H9 (cell line): ENCODE measurements at regions not wholly inside any gene's neighbourhood (a gene's known extent, or its start where the extent isn't known, plus 50 kb on each side); places are given as distances from the start of the nearest gene placed in this dataset.

Experiments
- DNase-seq: peaks from one replicate; pipeline ENCODE4 v3.0.0-alpha.2; 2017
- H2AFZ ChIP-seq: one replicate; pipeline ENCODE4 v1.6.1; 2013; ENCODE audit warnings: mild to moderate bottlenecking, low read length, control low read depth, moderate library complexity
- H2AK5ac ChIP-seq: 2 replicates; pipeline ENCODE4 v1.6.1; 2013; ENCODE audit warnings: low read length, control low read depth, mixed read lengths; ENCODE audit not compliant: insufficient read length
- H2BK120ac ChIP-seq: one replicate; pipeline ENCODE4 v1.6.1; 2013; ENCODE audit warnings: low read depth, mild to moderate bottlenecking, low read length, control low read depth, inconsistent platforms; ENCODE audit not compliant: poor library complexity, severe bottlenecking
- H2BK12ac ChIP-seq: 2 replicates; pipeline ENCODE4 v1.6.1; 2013; ENCODE audit warnings: low read length, control low read depth, mixed read lengths, low read depth; ENCODE audit not compliant: insufficient read length
- H2BK15ac ChIP-seq: 2 replicates; pipeline ENCODE4 v1.6.1; 2013; ENCODE audit warnings: low read depth, low read length, control low read depth
- H2BK20ac ChIP-seq: one replicate; pipeline ENCODE4 v1.6.1; 2013; ENCODE audit warnings: low read depth, mild to moderate bottlenecking, low read length, control low read depth, inconsistent platforms; ENCODE audit not compliant: poor library complexity, severe bottlenecking
- H2BK5ac ChIP-seq: 2 replicates; pipeline ENCODE4 v1.6.1; 2013; ENCODE audit warnings: low read length, control low read depth, mixed read lengths; ENCODE audit not compliant: insufficient read length
- H3K14ac ChIP-seq: 2 replicates; pipeline ENCODE4 v1.6.1; 2013; ENCODE audit warnings: low read length, control low read depth; ENCODE audit not compliant: insufficient read depth
- H3K18ac ChIP-seq: 2 replicates; pipeline ENCODE4 v1.6.1; 2013; ENCODE audit warnings: low read depth, mild to moderate bottlenecking, mixed read lengths, low read length, control low read depth; ENCODE audit not compliant: insufficient read length
- H3K23ac ChIP-seq: 2 replicates; pipeline ENCODE4 v1.6.1; 2013; ENCODE audit warnings: low read length, control low read depth, mixed read lengths, low read depth; ENCODE audit not compliant: insufficient read length
- H3K23me2 ChIP-seq: 2 replicates; pipeline ENCODE4 v1.6.1; 2013; ENCODE audit warnings: low read depth, mild to moderate bottlenecking, mixed read lengths, low read length, control low read depth; ENCODE audit not compliant: insufficient read length, poor library complexity, severe bottlenecking
- H3K27ac ChIP-seq: 2 replicates; pipeline ENCODE4 v1.5.1; 2013; ENCODE audit warnings: low read length, control low read depth, mixed read lengths, low read depth; ENCODE audit not compliant: insufficient read length
- H3K27me3 ChIP-seq: 2 replicates; pipeline ENCODE4 v1.6.1; 2013; ENCODE audit warnings: low read length, control low read depth, inconsistent platforms; ENCODE audit not compliant: insufficient read depth
- H3K4ac ChIP-seq: 2 replicates; pipeline ENCODE4 v1.6.1; 2013; ENCODE audit warnings: low read depth, mild to moderate bottlenecking, control low read depth, inconsistent platforms, low read length, moderate library complexity
- H3K4me1 ChIP-seq: 2 replicates; pipeline ENCODE4 v1.6.1; 2013; ENCODE audit warnings: low read length, control low read depth, inconsistent platforms; ENCODE audit not compliant: insufficient read depth
- H3K4me2 ChIP-seq: 2 replicates; pipeline ENCODE4 v1.6.1; 2013; ENCODE audit warnings: low read length, control low read depth, mixed read lengths; ENCODE audit not compliant: insufficient read length, insufficient read depth
- H3K56ac ChIP-seq: 2 replicates; pipeline ENCODE4 v1.6.1; 2013; ENCODE audit warnings: low read depth, mild to moderate bottlenecking, mixed read lengths, low read length, control low read depth; ENCODE audit not compliant: insufficient read length
- H3K79me1 ChIP-seq: 2 replicates; pipeline ENCODE4 v1.6.1; 2013; ENCODE audit warnings: low read depth, mild to moderate bottlenecking, moderate library complexity, low read length, control low read depth, inconsistent platforms; ENCODE audit not compliant: insufficient read depth, poor library complexity, severe bottlenecking
- H3K79me2 ChIP-seq: 2 replicates; pipeline ENCODE4 v1.6.1; 2013; ENCODE audit warnings: low read length, control low read depth, inconsistent platforms; ENCODE audit not compliant: insufficient read depth
- H3K9ac ChIP-seq: 2 replicates; pipeline ENCODE4 v1.6.1; 2013; ENCODE audit warnings: low read length, control low read depth, mixed read lengths; ENCODE audit not compliant: insufficient read length; ENCODE audit errors: extremely low read depth
- H3K9me3 ChIP-seq: one replicate; pipeline ENCODE4 v1.6.1; 2013; ENCODE audit warnings: low read depth, low read length, inconsistent platforms; ENCODE audit not compliant: control insufficient read depth
- H3T11ph ChIP-seq: one replicate; pipeline ENCODE4 v1.6.1; 2013; ENCODE audit warnings: mild to moderate bottlenecking, low read length, control low read depth, inconsistent platforms
- H4K20me1 ChIP-seq: one replicate; pipeline ENCODE4 v1.6.1; 2013; ENCODE audit not compliant: control insufficient read depth, insufficient read length, insufficient read depth
- H4K5ac ChIP-seq: 2 replicates; pipeline ENCODE4 v1.6.1; 2013; ENCODE audit warnings: low read depth, mild to moderate bottlenecking, mixed read lengths, low read length, control low read depth; ENCODE audit not compliant: insufficient read length
- H4K8ac ChIP-seq: replicated peaks from 2 replicates; pipeline ENCODE4 v1.6.1; 2013; ENCODE audit warnings: low read length, control low read depth, mixed read lengths, low read depth; ENCODE audit not compliant: insufficient read length
- H4K91ac ChIP-seq: 2 replicates; pipeline ENCODE4 v1.6.1; 2013; ENCODE audit warnings: low read depth, mild to moderate bottlenecking, moderate library complexity, mixed read lengths, low read length, control low read depth; ENCODE audit not compliant: insufficient read length
- H3K27ac Mint-ChIP-seq, 3 experiments: 2 replicates in 2 of 3; 3 replicates in 1 of 3; pipeline ENCODE4 v1.8.0; 2020 to 2021; ENCODE audit warnings: mixed read lengths in 3 of 3, mild to moderate bottlenecking in 1 of 3, moderate library complexity in 1 of 3
- H3K27me3 Mint-ChIP-seq: 2 replicates; pipeline ENCODE4 v1.8.0; 2021; ENCODE audit warnings: low read depth, mild to moderate bottlenecking, moderate library complexity, mixed read lengths
- H3K36me3 Mint-ChIP-seq, 3 experiments: 2 replicates in 2 of 3; 3 replicates in 1 of 3; pipeline ENCODE4 v1.8.0; 2020 to 2021; ENCODE audit warnings: low read depth in 3 of 3, mixed read lengths in 3 of 3; ENCODE audit not compliant: insufficient read depth in 1 of 3
- H3K4me1 Mint-ChIP-seq, 2 experiments: 2 replicates each; pipeline ENCODE4 v1.8.0; 2020; ENCODE audit warnings: mixed read lengths in 2 of 2
- H3K4me3 Mint-ChIP-seq, 2 experiments: 2 replicates in 1 of 2; 3 replicates in 1 of 2; pipeline ENCODE4 v1.8.0; 2020 to 2021; ENCODE audit warnings: mild to moderate bottlenecking in 2 of 2, mixed read lengths in 2 of 2, moderate library complexity in 1 of 2
- H3K9me3 Mint-ChIP-seq, 2 experiments: 2 replicates in 1 of 2; 3 replicates in 1 of 2; pipeline ENCODE4 v1.8.0; 2020; ENCODE audit warnings: mild to moderate bottlenecking in 2 of 2, mixed read lengths in 2 of 2, moderate library complexity in 1 of 2
- WGBS: extraction: QIAGEN DNeasy Blood & Tissue Kit; methylation state at CpG from one replicate; pipeline ENCODE4 v1.1.7; 2013; ENCODE audit warnings: missing lambda C conversion rate, low lambda C conversion rate, mixed read lengths; ENCODE audit not compliant: insufficient read length; ENCODE audit errors: extremely low coverage; 5-methylcytosine and 5-hydroxymethylcytosine counted together
- TF ChIP-seq, protein P1 (sequence below): fragments of 200-600 bp; sonication (generic); conservative IDR thresholded peaks from 3 replicates; pipeline ENCODE4 v1.8.0; 2021; ENCODE audit warnings: antibody characterized with exemption, mild to moderate bottlenecking

DNA sequence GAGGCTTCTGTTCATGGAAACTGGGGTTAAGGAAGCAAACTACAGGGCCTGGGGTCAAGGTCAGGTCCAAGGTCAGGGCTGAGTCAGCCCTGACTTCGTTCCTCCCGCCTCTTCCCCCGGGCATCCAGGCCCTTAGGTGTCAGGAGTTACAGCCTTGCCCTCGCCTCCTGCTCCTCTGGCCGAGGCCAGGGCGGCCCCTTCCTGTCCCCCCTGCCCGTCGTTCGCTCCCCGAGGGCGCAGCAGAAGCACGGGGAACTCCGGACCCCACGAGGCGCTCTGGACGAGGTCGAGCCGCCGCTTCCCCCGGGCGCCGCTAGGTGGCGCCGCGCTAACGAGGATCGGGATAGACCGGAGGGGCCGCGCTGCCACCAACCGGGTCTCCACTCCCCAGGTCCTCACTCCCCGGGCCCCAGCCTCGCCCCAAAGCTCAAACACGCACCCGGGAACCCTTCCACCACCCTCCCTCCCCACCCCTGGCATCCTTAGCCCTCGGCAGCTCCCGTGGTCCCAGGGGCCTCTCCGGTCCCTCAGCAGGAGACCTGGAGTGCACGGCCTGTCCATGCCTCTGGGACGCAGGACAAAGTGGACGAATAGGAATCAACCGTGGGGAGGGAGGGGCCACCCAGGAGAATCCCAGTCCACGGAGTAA is 59.2 kb upstream of the MYL10 start:
- WGBS: no CpG with 5 or more reads among the region's 43 CpGs
- no peaks in the 10 kb centered on the region for H3K36me3 Mint-ChIP-seq
- H3K27ac Mint-ChIP-seq: 0 out of 7 replicates have a peak overlapping the region, but pooled peaks of 1 of the 3 experiments have one; percentile 15
- H2BK12ac ChIP-seq: no peak overlapping the region
- H3K27me3 ChIP-seq: 0 out of 2 replicates have a peak, but pooled peaks cover 3% of the 10 kb centered on the region
- H3K14ac ChIP-seq: peak overlapping the region; percentile 24; the same call in 1 of the 2 replicates
- H3K4me2 ChIP-seq: peak overlapping the region; percentile 22
- TF ChIP-seq, protein P1, sequence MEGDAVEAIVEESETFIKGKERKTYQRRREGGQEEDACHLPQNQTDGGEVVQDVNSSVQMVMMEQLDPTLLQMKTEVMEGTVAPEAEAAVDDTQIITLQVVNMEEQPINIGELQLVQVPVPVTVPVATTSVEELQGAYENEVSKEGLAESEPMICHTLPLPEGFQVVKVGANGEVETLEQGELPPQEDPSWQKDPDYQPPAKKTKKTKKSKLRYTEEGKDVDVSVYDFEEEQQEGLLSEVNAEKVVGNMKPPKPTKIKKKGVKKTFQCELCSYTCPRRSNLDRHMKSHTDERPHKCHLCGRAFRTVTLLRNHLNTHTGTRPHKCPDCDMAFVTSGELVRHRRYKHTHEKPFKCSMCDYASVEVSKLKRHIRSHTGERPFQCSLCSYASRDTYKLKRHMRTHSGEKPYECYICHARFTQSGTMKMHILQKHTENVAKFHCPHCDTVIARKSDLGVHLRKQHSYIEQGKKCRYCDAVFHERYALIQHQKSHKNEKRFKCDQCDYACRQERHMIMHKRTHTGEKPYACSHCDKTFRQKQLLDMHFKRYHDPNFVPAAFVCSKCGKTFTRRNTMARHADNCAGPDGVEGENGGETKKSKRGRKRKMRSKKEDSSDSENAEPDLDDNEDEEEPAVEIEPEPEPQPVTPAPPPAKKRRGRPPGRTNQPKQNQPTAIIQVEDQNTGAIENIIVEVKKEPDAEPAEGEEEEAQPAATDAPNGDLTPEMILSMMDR: peak; percentile 98
- H2BK120ac ChIP-seq: no peak overlapping the region
- no peaks in the 10 kb centered on the region for H3K23me2 ChIP-seq
- H4K91ac ChIP-seq: no peak overlapping the region
- H2BK15ac ChIP-seq: no peak overlapping the region
- H3K4me3 Mint-ChIP-seq: no peak overlapping the region
- no peaks in the 10 kb centered on the region for H3K4me1 ChIP-seq
- H3K9ac ChIP-seq: no peak overlapping the region
- H3K4ac ChIP-seq: no peak overlapping the region
- no peak overlapping the region for H4K5ac ChIP-seq
- no peaks in the 10 kb centered on the region for H3K79me2 ChIP-seq
- H3K79me1 ChIP-seq: no peaks in the 10 kb centered on the region
- H2BK5ac ChIP-seq: no peak overlapping the region
- no peak overlapping the region for H3K23ac ChIP-seq
- no peaks in the 10 kb centered on the region for H3K9me3 Mint-ChIP-seq
- peaks cover 7% of the 10 kb centered on the region for H3K27me3 Mint-ChIP-seq
- H3K27ac ChIP-seq: no peak overlapping the region
- no peak overlapping the region for H2AK5ac ChIP-seq
- H3K18ac ChIP-seq: peak overlapping the region; percentile 21
- H3K56ac ChIP-seq: no peak overlapping the region
- DNase-seq: peak; percentile 85
- H3K4me1 Mint-ChIP-seq: peaks cover 4 to 8% of the 10 kb centered on the region in 2 experiments
- H2AFZ ChIP-seq: no peak overlapping the region
- no peak overlapping the region for H4K8ac ChIP-seq
- no peaks in the 10 kb centered on the region for H4K20me1 ChIP-seq
- H3T11ph ChIP-seq: no peak overlapping the region
- no peak overlapping the region for H2BK20ac ChIP-seq
- H3K9me3 ChIP-seq: no peaks in the 10 kb centered on the region
